ENCODE measurements at regions not wholly inside any gene's neighbourhood (a gene's known extent, or its start where the extent isn't known, plus 50 kb on each side); places are given as distances from the start of the nearest gene placed in this dataset.

GRCh38 chr18:73735836-73736235, 411.8 kb downstream of the FBXO15 start:
- DNase-seq (ENCODE audit: extremely low spot score), result no peak
- 81% methylated on average over 6 of the region's 6 CpGs for WGBS
- Histone ChIP-seq H3K4me3 (ENCODE audit: low read depth, low read length) (no peak overlapping the region), H3K4me1 (ENCODE audit: insufficient read depth) (no peaks in the 10 kb centered on the region), H3K36me3 (ENCODE audit: insufficient read depth) (no peaks in the 10 kb centered on the region), H3K27ac (ENCODE audit: low read depth) (no peak overlapping the region)

DNA sequence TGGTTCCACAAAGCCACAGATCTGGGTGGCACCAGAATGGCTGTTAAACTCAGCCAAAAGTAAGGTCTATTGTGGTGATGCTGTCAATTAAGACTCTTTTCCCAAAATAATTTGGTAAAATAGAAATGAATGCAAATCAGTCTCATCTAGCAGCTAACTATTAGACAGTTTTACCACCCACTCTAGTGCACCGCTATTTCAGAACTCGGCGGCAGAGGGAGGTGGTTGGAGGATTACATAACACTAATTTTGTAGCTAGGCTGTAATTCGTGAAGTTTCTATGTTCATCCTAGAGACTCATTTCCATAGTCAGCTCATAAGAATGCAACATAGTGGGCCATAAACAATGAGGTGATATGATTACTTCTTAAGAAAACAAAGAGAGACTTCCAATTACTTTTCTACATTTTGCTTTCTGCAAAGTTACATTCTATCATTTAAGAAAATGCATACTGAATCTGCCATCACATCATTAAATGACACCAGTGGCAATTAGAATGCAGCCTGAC, 413.8 kb downstream of the FBXO15 start:
- H3K36me3 ChIP-seq (ENCODE audit: insufficient read depth), result no peaks in the 10 kb centered on the region

GRCh38 chr18:73733376-73733775, 414.3 kb downstream of the FBXO15 start:
- H3K36me3 ChIP-seq (ENCODE audit: insufficient read depth), result no peaks in the 10 kb centered on the region
- no peak overlapping the region for H3K4me3 ChIP-seq (ENCODE audit: low read depth, low read length)
- no peak overlapping the region for H3K27ac ChIP-seq (ENCODE audit: low read depth)
- no peaks in the 10 kb centered on the region for H3K4me1 ChIP-seq (ENCODE audit: insufficient read depth)
- DNase-seq (ENCODE audit: extremely low spot score), result no peak
- 88% methylated on average over 4 of the region's 4 CpGs for WGBS

More for the DNA sequence above, 413.8 kb downstream of the FBXO15 start:
- DNase-seq (ENCODE audit: extremely low spot score), result no peak
- WGBS, result 92% methylated on average over 4 of the region's 4 CpGs
- H3K4me1 ChIP-seq (ENCODE audit: insufficient read depth), result no peaks in the 10 kb centered on the region
- no peak overlapping the region for H3K27ac ChIP-seq (ENCODE audit: low read depth)
- no peak overlapping the region for H3K4me3 ChIP-seq (ENCODE audit: low read depth, low read length)

DNA sequence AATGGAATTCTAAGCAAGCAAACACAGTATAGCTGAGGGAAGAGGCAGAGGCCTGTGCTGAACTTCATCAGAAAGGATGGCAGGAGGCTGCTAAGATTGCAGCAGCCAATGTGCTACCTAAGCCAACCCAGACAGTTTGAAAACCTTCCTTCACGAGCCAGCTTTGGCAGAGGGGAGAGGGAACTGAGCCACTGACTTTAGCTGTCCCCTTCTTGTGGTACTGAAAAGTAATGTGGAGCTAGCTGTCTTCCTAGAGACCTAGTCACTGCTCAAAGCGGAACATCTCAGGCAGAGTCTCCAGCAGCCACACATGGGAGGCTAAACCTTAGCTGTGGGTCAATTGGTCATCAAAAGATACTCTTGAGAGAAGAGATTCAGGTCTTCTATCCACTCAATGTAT, 419.0 kb downstream of the FBXO15 start:
- WGBS, result 42% methylated on average over 2 of the region's 2 CpGs
- Histone ChIP-seq H3K4me3 (ENCODE audit: low read depth, low read length) (no peak overlapping the region), H3K27ac (ENCODE audit: low read depth) (no peak overlapping the region), H3K36me3 (ENCODE audit: insufficient read depth) (no peaks in the 10 kb centered on the region), H3K4me1 (ENCODE audit: insufficient read depth) (no peaks in the 10 kb centered on the region)
- DNase-seq (ENCODE audit: extremely low spot score), result no peak

DNA sequence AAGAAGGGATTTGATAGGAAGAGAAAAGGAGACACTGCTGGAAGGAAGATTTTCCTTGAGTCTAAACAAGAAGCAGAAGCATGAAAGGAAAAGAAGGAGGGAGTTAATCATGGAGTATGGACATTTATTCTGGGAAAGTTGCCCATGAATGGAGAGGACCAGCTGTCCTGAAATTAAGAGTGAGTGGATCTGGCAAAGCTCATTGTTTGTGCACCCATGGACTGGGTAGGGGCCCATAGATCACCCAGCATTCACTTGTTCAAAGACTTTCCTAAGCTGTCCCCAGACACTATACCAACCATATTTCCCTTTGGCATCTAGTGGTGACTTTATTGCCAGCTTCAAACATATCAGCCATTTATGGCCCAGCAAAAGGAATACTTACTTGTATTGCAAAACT, 422.7 kb downstream of the FBXO15 start:
- DNase-seq (ENCODE audit: extremely low spot score), result no peak
- no peak overlapping the region for H3K4me3 ChIP-seq (ENCODE audit: low read depth, low read length)
- H3K27ac ChIP-seq (ENCODE audit: low read depth), result no peak overlapping the region
- no peaks in the 10 kb centered on the region for H3K36me3 ChIP-seq (ENCODE audit: insufficient read depth)
- no peaks in the 10 kb centered on the region for H3K4me1 ChIP-seq (ENCODE audit: insufficient read depth)

- WGBS, result 87% methylated on average over 2 of the region's 2 CpGs
Observed at GRCh38 chr18:73719611-73720010, 428.0 kb downstream of the FBXO15 start.

GRCh38 chr18:73717570-73717969, 430.1 kb downstream of the FBXO15 start:
- WGBS, result 95% methylated on average over 1 of the region's 1 CpG
- DNase-seq (ENCODE audit: extremely low spot score), result no peak
- no peaks in the 10 kb centered on the region for H3K4me1 ChIP-seq (ENCODE audit: insufficient read depth)
- no peak overlapping the region for H3K27ac ChIP-seq (ENCODE audit: low read depth)
- no peak overlapping the region for H3K4me3 ChIP-seq (ENCODE audit: low read depth, low read length)
- H3K36me3 ChIP-seq (ENCODE audit: insufficient read depth), result no peaks in the 10 kb centered on the region

More at GRCh38 chr18:73719611-73720010, 428.0 kb downstream of the FBXO15 start:
- no peak overlapping the region for H3K27ac ChIP-seq (ENCODE audit: low read depth)
- no peak for DNase-seq (ENCODE audit: extremely low spot score)
- no peaks in the 10 kb centered on the region for H3K36me3 ChIP-seq (ENCODE audit: insufficient read depth)
- no peaks in the 10 kb centered on the region for H3K4me1 ChIP-seq (ENCODE audit: insufficient read depth)
- H3K4me3 ChIP-seq (ENCODE audit: low read depth, low read length), result no peak overlapping the region

- H3K27ac ChIP-seq (ENCODE audit: low read depth), result no peak overlapping the region
- no peak for DNase-seq (ENCODE audit: extremely low spot score)
- WGBS, result 82% methylated on average over 20 of the region's 20 CpGs
Observed at GRCh38 chr18:73715210-73715670, 432.4 kb downstream of the FBXO15 start.

GRCh38 chr18:73714466-73714865, 433.2 kb downstream of the FBXO15 start:
- no peak for DNase-seq (ENCODE audit: extremely low spot score)
- Histone ChIP-seq H3K4me3 (ENCODE audit: low read depth, low read length) (no peak overlapping the region), H3K27ac (ENCODE audit: low read depth) (no peak overlapping the region), H3K4me1 (ENCODE audit: insufficient read depth) (no peaks in the 10 kb centered on the region), H3K36me3 (ENCODE audit: insufficient read depth) (no peaks in the 10 kb centered on the region)
- 71% methylated on average over 6 of the region's 6 CpGs for WGBS

More at GRCh38 chr18:73715210-73715670, 432.4 kb downstream of the FBXO15 start:
- no peak overlapping the region for H3K4me3 ChIP-seq (ENCODE audit: low read depth, low read length)
- H3K4me1 ChIP-seq (ENCODE audit: insufficient read depth), result no peaks in the 10 kb centered on the region
- no peaks in the 10 kb centered on the region for H3K36me3 ChIP-seq (ENCODE audit: insufficient read depth)

DNA sequence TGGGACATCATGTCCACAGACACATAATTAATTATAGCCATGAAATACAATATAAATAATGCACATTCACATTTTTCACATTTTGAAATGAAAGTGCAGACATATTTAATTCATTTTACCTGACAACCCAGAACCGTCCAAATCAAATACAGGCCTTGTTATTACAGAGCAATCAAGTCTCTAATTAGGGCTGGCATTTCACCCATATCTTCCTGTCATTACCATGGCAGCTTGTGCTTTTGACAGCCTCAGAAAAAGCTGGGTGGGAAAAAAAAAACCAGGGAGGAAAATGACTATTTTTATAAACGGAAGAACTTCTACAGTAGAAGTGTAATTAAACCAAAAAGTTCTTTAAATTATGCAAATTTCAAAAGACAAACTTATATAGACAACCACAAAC, 436.4 kb downstream of the FBXO15 start:
- no peaks in the 10 kb centered on the region for H3K4me1 ChIP-seq (ENCODE audit: insufficient read depth)
- H3K27ac ChIP-seq (ENCODE audit: low read depth), result no peak overlapping the region
- H3K4me3 ChIP-seq (ENCODE audit: low read depth, low read length), result no peak overlapping the region
- no peak for DNase-seq (ENCODE audit: extremely low spot score)
- no peaks in the 10 kb centered on the region for H3K36me3 ChIP-seq (ENCODE audit: insufficient read depth)
- 77% methylated on average over 2 of the region's 2 CpGs for WGBS

- 85% methylated on average over 5 of the region's 5 CpGs for WGBS
- Histone ChIP-seq H3K4me1 (ENCODE audit: insufficient read depth) (no peaks in the 10 kb centered on the region), H3K27ac (ENCODE audit: low read depth) (no peak overlapping the region), H3K36me3 (ENCODE audit: insufficient read depth) (no peaks in the 10 kb centered on the region), H3K4me3 (ENCODE audit: low read depth, low read length) (no peak overlapping the region)
- no peak for DNase-seq (ENCODE audit: extremely low spot score)
Observed at GRCh38 chr18:73708591-73708990, 439.0 kb downstream of the FBXO15 start.

DNA sequence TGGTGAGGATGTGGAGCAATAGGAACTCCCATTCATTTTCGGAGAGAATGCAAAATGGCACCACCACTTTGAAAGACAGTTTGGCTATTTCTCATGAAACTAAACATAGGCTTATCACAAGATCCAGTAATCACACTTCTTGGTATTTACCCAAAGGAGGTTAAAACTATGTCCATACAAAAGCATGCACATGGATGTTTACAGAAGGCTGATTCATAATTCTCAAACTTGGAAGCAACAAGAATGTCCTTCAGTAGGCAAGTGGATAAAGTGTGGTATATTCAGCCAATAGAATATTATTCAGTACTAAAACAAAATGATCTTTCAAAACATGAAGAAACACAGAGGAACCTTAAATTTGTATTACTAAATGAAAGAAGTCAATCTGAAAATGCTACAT, 440.6 kb downstream of the FBXO15 start:
- Histone ChIP-seq H3K4me1 (ENCODE audit: insufficient read depth) (no peaks in the 10 kb centered on the region), H3K4me3 (ENCODE audit: low read depth, low read length) (no peak overlapping the region), H3K27ac (ENCODE audit: low read depth) (no peak overlapping the region), H3K36me3 (ENCODE audit: insufficient read depth) (no peaks in the 10 kb centered on the region)
- WGBS, result 86% methylated on average over 1 of the region's 1 CpG
- DNase-seq (ENCODE audit: extremely low spot score), result no peak

DNA sequence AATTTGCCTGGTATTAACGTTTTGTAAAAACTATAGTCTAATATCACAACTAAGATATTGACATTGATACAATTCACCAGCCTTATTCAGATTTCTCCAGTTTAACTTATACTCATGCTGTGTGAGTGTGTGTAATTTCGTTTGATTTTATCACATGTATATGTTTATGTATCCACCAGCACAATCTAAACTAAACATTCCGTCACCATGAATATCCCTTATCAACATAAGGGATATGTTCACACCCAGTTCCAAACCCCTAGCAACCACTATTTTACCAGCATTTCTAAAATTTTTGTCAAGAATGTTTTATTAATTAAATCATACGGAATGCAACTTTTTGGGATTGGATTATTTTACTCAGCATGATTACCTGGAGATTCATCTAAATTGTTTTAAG, 450.3 kb downstream of the FBXO15 start:
- WGBS, result 55% methylated on average over 4 of the region's 4 CpGs
- Histone ChIP-seq H3K27ac (ENCODE audit: low read depth) (no peak overlapping the region), H3K4me1 (ENCODE audit: insufficient read depth) (no peaks in the 10 kb centered on the region), H3K4me3 (ENCODE audit: low read depth, low read length) (no peak overlapping the region), H3K36me3 (ENCODE audit: insufficient read depth) (no peaks in the 10 kb centered on the region)
- DNase-seq (ENCODE audit: extremely low spot score), result no peak

DNA sequence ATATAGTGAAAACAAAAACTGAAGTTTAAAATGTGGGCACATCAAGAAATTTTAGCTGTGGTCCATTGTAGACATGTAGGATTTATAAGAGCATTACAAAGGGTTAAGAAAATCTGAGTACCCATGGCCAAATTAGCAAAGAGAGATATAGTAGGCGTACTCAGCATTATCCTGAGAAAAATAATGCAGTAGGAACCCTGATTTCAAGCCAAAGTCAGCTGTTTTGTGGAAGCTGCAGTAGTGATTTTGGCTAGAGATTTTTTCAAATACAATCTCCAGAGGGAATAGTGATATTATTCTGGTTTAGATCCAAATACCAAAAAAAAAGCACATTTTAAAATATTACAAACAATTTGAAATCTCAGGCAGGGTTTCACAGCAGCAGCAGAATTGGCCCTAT, 450.9 kb downstream of the FBXO15 start:
- Histone ChIP-seq H3K36me3 (ENCODE audit: insufficient read depth) (no peaks in the 10 kb centered on the region), H3K4me1 (ENCODE audit: insufficient read depth) (no peaks in the 10 kb centered on the region), H3K4me3 (ENCODE audit: low read depth, low read length) (no peak overlapping the region), H3K27ac (ENCODE audit: low read depth) (no peak overlapping the region)
- no peak for DNase-seq (ENCODE audit: extremely low spot score)
- 56% methylated on average over 1 of the region's 1 CpG for WGBS

- Histone ChIP-seq H3K36me3 (ENCODE audit: insufficient read depth) (no peaks in the 10 kb centered on the region), H3K4me3 (ENCODE audit: low read depth, low read length) (no peak overlapping the region), H3K4me1 (ENCODE audit: insufficient read depth) (no peaks in the 10 kb centered on the region), H3K27ac (ENCODE audit: low read depth) (no peak overlapping the region)
- no peak for DNase-seq (ENCODE audit: extremely low spot score)
- 86% methylated on average over 3 of the region's 3 CpGs for WGBS
Observed at GRCh38 chr18:73696171-73696570, 451.5 kb downstream of the FBXO15 start.
